Thyroid gland (tissue), 4 donors: ENCODE measurements at regions not wholly inside any gene's neighbourhood (a gene's known extent, or its start where the extent isn't known, plus 50 kb on each side); places are given as distances from the start of the nearest gene placed in this dataset.

ENCODE experiments used
- DNase-seq, 2 donors: peaks; one replicate each; pipeline ENCODE4 v3.0.0-alpha.2; 2019
- H3K27ac ChIP-seq, 3 donors: fragments of 200-600 bp; sonication (generic); 1 replicate in 2 of 3; 2 replicates in 1 of 3; pipeline ENCODE4 v1.5.1; 2016 to 2019; ENCODE audit warnings: mild to moderate bottlenecking in 1 of 3, moderate library complexity in 1 of 3
- H3K27me3 ChIP-seq: fragments of 200-600 bp; sonication (generic); one replicate; pipeline ENCODE4 v1.5.1; 2019
- H3K36me3 ChIP-seq, 2 donors: fragments of 200-600 bp; sonication (generic); one replicate each; pipeline ENCODE4 v1.5.1; 2016 to 2019
- H3K4me1 ChIP-seq, 2 donors: fragments of 200-600 bp; sonication (generic); one replicate each; pipeline ENCODE4 v1.5.1; 2017 to 2019
- H3K4me3 ChIP-seq, 3 donors: fragments of 200-600 bp; sonication (generic); replicated peaks in 1 of 3; 1 replicate in 2 of 3; 2 replicates in 1 of 3; pipeline ENCODE4 v1.5.1; 2016; ENCODE audit warnings: mild to moderate bottlenecking in 1 of 3
- H3K9me3 ChIP-seq: fragments of 200-600 bp; sonication (generic); one replicate; pipeline ENCODE4 v1.5.1; 2017
- CTCF ChIP-seq, 6 experiments: fragments of 200-600 bp in 3 of 6; fragments of 450-650 bp in 3 of 6; sonication (generic) in 3 of 6; IDR thresholded peaks; one replicate each; pipeline ENCODE4 v1.5.1; 2016 to 2019; ENCODE audit warnings: antibody characterized with exemption in 6 of 6, mild to moderate bottlenecking in 2 of 6, inconsistent platforms in 1 of 6, moderate library complexity in 1 of 6
- POLR2A ChIP-seq, 2 donors: fragments of 450-650 bp; IDR thresholded peaks; one replicate each; pipeline ENCODE4 v1.6.1; 2017; ENCODE audit warnings: antibody characterized with exemption in 2 of 2, mild to moderate bottlenecking in 2 of 2, moderate library complexity in 1 of 2
- WGBS, 2 donors: methylation state at CpG; one replicate each; pipeline ENCODE4 v1.1.5; 2017; 5-methylcytosine and 5-hydroxymethylcytosine counted together
- intact Hi-C: fragments of 100-400 bp; cut with DNase I; formaldehyde crosslinking; loops from one replicate; pipeline ENCODE4 v1.15.1; 2023

DNA sequence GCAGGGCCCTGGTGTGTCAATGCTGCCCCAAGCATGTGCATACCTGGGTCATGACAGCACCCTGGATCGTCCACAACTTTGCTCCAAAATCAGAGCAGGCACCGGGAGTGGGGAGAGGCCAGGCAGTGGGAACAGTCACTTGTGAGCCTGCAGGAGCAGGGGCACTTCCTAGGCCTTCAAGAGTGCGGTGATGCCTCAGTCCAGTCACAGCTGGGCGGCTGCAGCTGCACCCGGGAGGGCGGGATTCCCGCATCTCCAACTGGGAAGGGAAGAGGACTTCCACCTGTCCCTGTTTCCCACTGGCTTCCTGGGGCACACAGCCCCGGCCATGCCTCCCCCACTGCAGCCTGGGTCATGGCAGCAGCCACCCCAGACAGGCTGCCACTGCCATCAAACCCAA lies 191.3 kb upstream of the DEFB112 start:
- H3K4me1 ChIP-seq = no peaks in the 10 kb centered on the region
- H3K27me3 ChIP-seq = no peaks in the 10 kb centered on the region
- DNase-seq = no peak
- no peak for TF ChIP-seq POLR2A (IDR thresholded peaks at IDR 0.05)
- TF ChIP-seq CTCF (IDR thresholded peaks at IDR 0.05) = no peak
- 83 to 89% methylated on average over 1 to 5 of the region's 8 CpGs for WGBS, 2 donors
- H3K27ac ChIP-seq = no peak overlapping the region
- H3K36me3 ChIP-seq = no peaks in the 10 kb centered on the region
- H3K4me3 ChIP-seq = no peak overlapping the region
- no peaks in the 10 kb centered on the region for H3K9me3 ChIP-seq
- intact Hi-C loops = no loop called here

GRCh38 chr6:50249493-50249892 lies 199.8 kb upstream of the DEFB112 start:
- H3K4me1 ChIP-seq = no peaks in the 10 kb centered on the region
- H3K9me3 ChIP-seq = no peaks in the 10 kb centered on the region
- no peak overlapping the region for H3K4me3 ChIP-seq
- no peaks in the 10 kb centered on the region for H3K36me3 ChIP-seq
- no peak for DNase-seq
- 36 to 61% methylated on average over 2 of the region's 2 CpGs for WGBS, 2 donors
- H3K27me3 ChIP-seq = no peaks in the 10 kb centered on the region
- H3K27ac ChIP-seq = no peak overlapping the region
- TF ChIP-seq POLR2A (IDR thresholded peaks at IDR 0.05) (no peak), CTCF (IDR thresholded peaks at IDR 0.05) (no peak)
- intact Hi-C loops = no loop called here

DNA sequence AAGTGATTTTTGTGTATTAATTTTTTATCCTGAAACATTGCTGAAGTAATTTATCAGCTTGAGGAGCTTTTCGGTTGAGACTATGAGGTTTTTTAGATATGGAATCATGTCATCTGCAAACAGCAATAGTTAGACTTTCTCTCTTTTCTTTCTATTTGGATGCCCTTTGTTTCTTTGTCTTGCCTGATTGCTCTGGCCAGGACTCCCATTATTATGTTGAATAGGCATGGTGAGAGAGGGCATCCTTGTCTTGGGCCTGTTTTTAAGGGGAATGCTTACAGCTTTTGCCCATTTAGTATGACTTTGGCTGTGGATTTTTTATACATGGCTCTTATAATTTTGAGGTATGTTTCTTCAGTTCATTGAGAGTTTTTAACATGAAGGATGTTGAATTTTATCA lies 207.6 kb upstream of the DEFB112 start:
- no peaks in the 10 kb centered on the region for H3K4me1 ChIP-seq
- no peaks in the 10 kb centered on the region for H3K27me3 ChIP-seq
- intact Hi-C loops = no loop called here
- no peak overlapping the region for H3K4me3 ChIP-seq
- 90 to 94% methylated on average over 1 of the region's 1 CpG for WGBS, 2 donors
- no peaks in the 10 kb centered on the region for H3K36me3 ChIP-seq
- no peak overlapping the region for H3K27ac ChIP-seq
- no peak for TF ChIP-seq POLR2A (IDR thresholded peaks at IDR 0.05)
- no peak for TF ChIP-seq CTCF (IDR thresholded peaks at IDR 0.05)
- DNase-seq = no peak
- no peaks in the 10 kb centered on the region for H3K9me3 ChIP-seq

DNA sequence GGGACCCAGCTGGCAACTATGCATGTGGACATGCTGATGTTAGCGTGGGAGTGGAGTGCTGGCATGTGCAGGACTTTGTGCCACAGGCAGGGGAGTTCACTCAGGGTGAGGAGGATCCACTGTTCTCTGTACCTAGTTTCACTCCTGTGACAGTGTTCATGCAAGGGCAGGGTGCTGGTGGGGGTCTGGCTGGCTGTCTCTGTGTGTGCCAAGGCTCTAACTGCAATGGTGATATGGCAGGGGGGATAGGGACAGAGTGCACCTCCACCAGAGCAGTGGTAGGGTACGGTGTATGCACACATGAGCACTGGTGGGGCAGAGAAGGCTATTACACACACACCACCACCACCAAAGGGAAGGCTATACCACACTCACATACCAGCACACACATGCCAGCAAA lies 210.2 kb upstream of the DEFB112 start:
- Histone ChIP-seq H3K9me3 (no peaks in the 10 kb centered on the region), H3K27ac (no peak overlapping the region), H3K4me1 (no peaks in the 10 kb centered on the region), H3K4me3 (no peak overlapping the region), H3K36me3 (no peaks in the 10 kb centered on the region), H3K27me3 (no peaks in the 10 kb centered on the region)
- no peak for TF ChIP-seq CTCF (IDR thresholded peaks at IDR 0.05)
- intact Hi-C loops = no loop called here
- no peak for DNase-seq
- 81 to 100% methylated on average over 1 to 2 of the region's 2 CpGs for WGBS, 2 donors

GRCh38 chr6:50264995-50265571 lies 215.4 kb upstream of the DEFB112 start:
- no peak for TF ChIP-seq CTCF (IDR thresholded peaks at IDR 0.05)
- no peak for TF ChIP-seq POLR2A (IDR thresholded peaks at IDR 0.05)
- Histone ChIP-seq H3K4me1 (no peaks in the 10 kb centered on the region), H3K4me3 (no peak overlapping the region), H3K9me3 (no peaks in the 10 kb centered on the region), H3K27me3 (no peaks in the 10 kb centered on the region), H3K36me3 (no peaks in the 10 kb centered on the region), H3K27ac (no peak overlapping the region)
- intact Hi-C loops = no loop called here
- 21 to 37% methylated on average over 2 of the region's 2 CpGs for WGBS, 2 donors
- DNase-seq = no peak
